Adrenal gland (tissue), 9 donors: ENCODE measurements at regions not wholly inside any gene's neighbourhood (a gene's known extent, or its start where the extent isn't known, plus 50 kb on each side); places are given as distances from the start of the nearest gene placed in this dataset.

Experiments
- DNase-seq, 7 donors: peaks; one replicate each; pipeline ENCODE4 v3.0.0-alpha.2; 2019 to 2020
- H3K27ac ChIP-seq, 5 donors: fragments of 200-600 bp; sonication (generic) in 4 of 5; 1 replicate in 3 of 5; 2 replicates in 2 of 5; pipeline versions ENCODE4 v1.5.1 to v1.8.0; 2016 to 2020; ENCODE audit warnings: mild to moderate bottlenecking in 1 of 5
- H3K27me3 ChIP-seq: fragments of 200-600 bp; 2 replicates; pipeline ENCODE4 v1.8.0; 2021
- H3K36me3 ChIP-seq, 2 donors: fragments of 200-600 bp; replicated peaks in 1 of 2; 1 replicate in 1 of 2; 2 replicates in 1 of 2; pipeline versions ENCODE4 v1.5.1 to v1.8.0; 2018 to 2022
- H3K4me1 ChIP-seq, 2 donors: fragments of 200-600 bp; replicated peaks in 1 of 2; 1 replicate in 1 of 2; 2 replicates in 1 of 2; pipeline versions ENCODE4 v1.5.1 to v1.8.0; 2018 to 2021
- H3K4me3 ChIP-seq, 4 donors: fragments of 200-600 bp; sonication (generic) in 3 of 4; one replicate each; pipeline ENCODE4 v1.5.1; 2016 to 2018
- H3K9me3 ChIP-seq, 3 donors: fragments of 200-600 bp; sonication (generic) in 1 of 3; replicated peaks in 1 of 3; 1 replicate in 2 of 3; 2 replicates in 1 of 3; pipeline versions ENCODE4 v1.5.1 to v1.8.0; 2016 to 2021
- CTCF ChIP-seq, 6 experiments: fragments of 450-650 bp in 4 of 6; fragments of 200-600 bp in 2 of 6; sonication (generic) in 1 of 6; IDR thresholded peaks; 1 replicate in 5 of 6; 2 replicates in 1 of 6; pipeline versions ENCODE4 v1.5.1 to v1.8.0; 2016 to 2021; ENCODE audit warnings: antibody characterized with exemption in 6 of 6, mild to moderate bottlenecking in 2 of 6, moderate library complexity in 1 of 6
- POLR2A ChIP-seq, 2 donors: fragments of 450-650 bp; IDR thresholded peaks; one replicate each; pipeline ENCODE4 v1.6.1; 2017; ENCODE audit warnings: antibody characterized with exemption in 2 of 2, mild to moderate bottlenecking in 2 of 2, moderate library complexity in 1 of 2
- WGBS, 4 donors: extraction: QIAGEN DNeasy Blood & Tissue Kit in 2 of 4; methylation state at CpG; one replicate each; pipeline versions ENCODE4 v1.1.5 to v1.1.7; 2013 to 2017; 5-methylcytosine and 5-hydroxymethylcytosine counted together
- intact Hi-C, 2 donors: fragments of 100-400 bp; cut with DNase I; formaldehyde crosslinking; loops; one replicate each; pipeline versions ENCODE4 v1.14.1 to v1.15.0; 2022 to 2023
- donor health status: healthy with polysubstance abuse.
- donor health status: Bipolar disorder and iron deficiency.
- donor health status: DM: yes; HTN: yes; CAD: no.
- donor health status: DM: no; HTN: no; CAD: no.
- donor health status: DM: no; HTN: no; CAD: no.

DNA sequence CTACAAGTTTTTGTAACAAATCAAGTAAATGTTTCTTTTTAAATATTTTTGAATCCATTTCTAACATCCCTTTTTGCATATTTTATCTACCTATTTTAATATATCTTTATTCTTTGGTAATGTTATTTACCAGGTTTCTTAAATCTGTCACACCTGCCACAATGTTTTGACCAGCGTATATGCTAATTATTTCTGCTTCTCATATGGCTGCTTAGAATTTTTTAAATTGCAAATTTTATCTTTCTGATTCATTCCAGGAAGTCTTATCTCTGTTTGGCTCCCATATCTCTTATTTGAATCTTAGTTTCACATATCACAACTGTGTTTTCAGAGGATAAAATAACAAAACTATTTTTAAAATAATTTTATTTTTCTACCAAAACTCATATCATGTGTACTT lies 1411.1 kb downstream of the KCNT2 start:
- no peaks in the 10 kb centered on the region for H3K4me1 ChIP-seq
- no peaks in the 10 kb centered on the region for H3K36me3 ChIP-seq
- H3K27ac ChIP-seq = no peak overlapping the region
- DNase-seq = no peak
- no peaks in the 10 kb centered on the region for H3K9me3 ChIP-seq
- H3K27me3 ChIP-seq = no peaks in the 10 kb centered on the region
- intact Hi-C loops = no loop called here
- no peak for TF ChIP-seq POLR2A (IDR thresholded peaks at IDR 0.05)
- no peak for TF ChIP-seq CTCF (IDR thresholded peaks at IDR 0.05)
- H3K4me3 ChIP-seq = no peak overlapping the region
- WGBS, 4 donors = 72 to 91% (median 81%) methylated on average over 1 of the region's 1 CpG

DNA sequence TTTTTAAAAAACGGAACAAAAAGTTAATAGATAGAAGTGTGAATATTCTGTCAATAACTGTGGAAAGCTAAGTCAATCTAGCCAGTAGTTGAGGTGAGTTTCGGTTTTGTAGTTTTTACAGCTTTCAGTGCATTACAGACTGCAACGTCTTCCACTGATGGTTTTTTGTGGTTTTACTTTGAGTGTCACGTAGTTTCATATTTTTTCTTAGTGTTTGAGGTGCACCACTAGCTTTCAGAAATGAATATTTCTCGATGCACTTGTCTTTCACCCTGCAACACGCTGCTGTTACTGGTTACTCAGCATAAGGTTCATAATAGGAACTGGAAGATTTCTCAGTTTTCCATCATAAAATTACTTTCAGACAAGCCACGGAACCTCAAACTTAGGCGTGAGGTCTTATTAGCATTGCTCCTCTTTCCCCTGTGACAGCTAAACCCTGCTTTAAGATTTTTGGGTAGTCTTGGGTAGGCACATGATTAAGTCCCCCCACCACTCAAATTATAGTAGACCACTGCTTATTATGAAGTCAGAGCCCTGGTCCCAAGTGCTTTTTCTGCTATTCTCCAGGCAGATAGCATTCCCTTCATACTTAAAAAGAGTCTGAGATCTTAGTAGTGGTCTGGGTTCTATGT lies 1412.7 kb downstream of the KCNT2 start:
- Histone ChIP-seq H3K27ac (no peak overlapping the region), H3K27me3 (no peaks in the 10 kb centered on the region), H3K4me1 (no peaks in the 10 kb centered on the region), H3K36me3 (no peaks in the 10 kb centered on the region), H3K9me3 (no peaks in the 10 kb centered on the region), H3K4me3 (no peak overlapping the region)
- no peak for TF ChIP-seq POLR2A (IDR thresholded peaks at IDR 0.05)
- no peak for TF ChIP-seq CTCF (IDR thresholded peaks at IDR 0.05)
- DNase-seq = no peak
- WGBS, 4 donors = 65 to 78% (median 71%) methylated on average over 8 of the region's 8 CpGs
- intact Hi-C loops = no loop called here

- Histone ChIP-seq H3K27ac (no peak overlapping the region), H3K4me1 (no peaks in the 10 kb centered on the region), H3K9me3 (no peaks in the 10 kb centered on the region), H3K36me3 (no peaks in the 10 kb centered on the region), H3K4me3 (no peak overlapping the region), H3K27me3 (no peaks in the 10 kb centered on the region)
- 68 to 79% (median 74%) methylated on average over 3 of the region's 3 CpGs for WGBS, 4 donors
- DNase-seq = no peak
- TF ChIP-seq CTCF (IDR thresholded peaks at IDR 0.05) (no peak), POLR2A (IDR thresholded peaks at IDR 0.05) (no peak)
- intact Hi-C loops = no loop called here
Measured at GRCh38 chr1:195193134-195193533, 1415.1 kb downstream of the KCNT2 start.

- Histone ChIP-seq H3K9me3 (no peaks in the 10 kb centered on the region), H3K36me3 (no peaks in the 10 kb centered on the region), H3K4me1 (no peaks in the 10 kb centered on the region), H3K27ac (no peak overlapping the region), H3K27me3 (no peaks in the 10 kb centered on the region), H3K4me3 (no peak overlapping the region)
- TF ChIP-seq CTCF (IDR thresholded peaks at IDR 0.05) (no peak), POLR2A (IDR thresholded peaks at IDR 0.05) (no peak)
- intact Hi-C loops = no loop called here
- no peak for DNase-seq
- WGBS, 4 donors = 62 to 71% (median 67%) methylated on average over 3 of the region's 3 CpGs
Measured at GRCh38 chr1:195188821-195189220, 1419.4 kb downstream of the KCNT2 start.
